ENCODE measurements at regions not wholly inside any gene's neighbourhood (a gene's known extent, or its start where the extent isn't known, plus 50 kb on each side); places are given as distances from the start of the nearest gene placed in this dataset.
"Not testable (repeated sequence)": the region's sequence is repeated elsewhere in the genome, so short reads cannot be mapped to it uniquely, and the experiment has no call there.

DNA sequence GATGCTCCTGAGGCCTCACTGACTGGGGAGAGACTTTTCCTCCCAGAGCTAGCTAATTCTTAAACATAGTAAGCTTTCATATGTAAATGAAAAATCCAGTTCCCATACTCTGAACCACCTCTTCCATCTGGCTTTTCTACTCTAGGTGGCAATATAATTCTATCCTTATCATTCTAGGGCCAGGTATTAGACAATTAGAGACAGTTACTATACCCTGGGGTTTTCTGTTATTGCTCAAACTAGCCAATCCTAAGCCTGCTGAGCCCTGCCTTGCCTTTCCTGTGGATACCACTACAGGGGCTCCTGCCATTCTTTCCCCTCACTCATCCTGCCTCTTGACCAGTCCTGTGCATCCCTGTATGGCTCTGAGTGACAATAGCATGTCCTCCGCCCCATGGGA lies 552.0 kb downstream of the STIM2 start:
- Mint-ChIP-seq H3K4me1 (ENCODE audit: unreplicated experiment) (no peaks in the 10 kb centered on the region), H3K4me3 (ENCODE audit: unreplicated experiment) (no peak overlapping the region), H3K27ac (ENCODE audit: unreplicated experiment) (no peak overlapping the region), H3K27me3 (ENCODE audit: unreplicated experiment) (no peaks in the 10 kb centered on the region), H3K36me3 (ENCODE audit: unreplicated experiment) (no peaks in the 10 kb centered on the region), H3K9me3 (ENCODE audit: unreplicated experiment) (peaks cover 43% of the 10 kb centered on the region)
- TF ChIP-seq, protein P1, sequence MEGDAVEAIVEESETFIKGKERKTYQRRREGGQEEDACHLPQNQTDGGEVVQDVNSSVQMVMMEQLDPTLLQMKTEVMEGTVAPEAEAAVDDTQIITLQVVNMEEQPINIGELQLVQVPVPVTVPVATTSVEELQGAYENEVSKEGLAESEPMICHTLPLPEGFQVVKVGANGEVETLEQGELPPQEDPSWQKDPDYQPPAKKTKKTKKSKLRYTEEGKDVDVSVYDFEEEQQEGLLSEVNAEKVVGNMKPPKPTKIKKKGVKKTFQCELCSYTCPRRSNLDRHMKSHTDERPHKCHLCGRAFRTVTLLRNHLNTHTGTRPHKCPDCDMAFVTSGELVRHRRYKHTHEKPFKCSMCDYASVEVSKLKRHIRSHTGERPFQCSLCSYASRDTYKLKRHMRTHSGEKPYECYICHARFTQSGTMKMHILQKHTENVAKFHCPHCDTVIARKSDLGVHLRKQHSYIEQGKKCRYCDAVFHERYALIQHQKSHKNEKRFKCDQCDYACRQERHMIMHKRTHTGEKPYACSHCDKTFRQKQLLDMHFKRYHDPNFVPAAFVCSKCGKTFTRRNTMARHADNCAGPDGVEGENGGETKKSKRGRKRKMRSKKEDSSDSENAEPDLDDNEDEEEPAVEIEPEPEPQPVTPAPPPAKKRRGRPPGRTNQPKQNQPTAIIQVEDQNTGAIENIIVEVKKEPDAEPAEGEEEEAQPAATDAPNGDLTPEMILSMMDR (IDR thresholded peaks at IDR 0.05): no peak
- DNase-seq (ENCODE audit: extremely low spot score, unreplicated experiment): no peak

DNA sequence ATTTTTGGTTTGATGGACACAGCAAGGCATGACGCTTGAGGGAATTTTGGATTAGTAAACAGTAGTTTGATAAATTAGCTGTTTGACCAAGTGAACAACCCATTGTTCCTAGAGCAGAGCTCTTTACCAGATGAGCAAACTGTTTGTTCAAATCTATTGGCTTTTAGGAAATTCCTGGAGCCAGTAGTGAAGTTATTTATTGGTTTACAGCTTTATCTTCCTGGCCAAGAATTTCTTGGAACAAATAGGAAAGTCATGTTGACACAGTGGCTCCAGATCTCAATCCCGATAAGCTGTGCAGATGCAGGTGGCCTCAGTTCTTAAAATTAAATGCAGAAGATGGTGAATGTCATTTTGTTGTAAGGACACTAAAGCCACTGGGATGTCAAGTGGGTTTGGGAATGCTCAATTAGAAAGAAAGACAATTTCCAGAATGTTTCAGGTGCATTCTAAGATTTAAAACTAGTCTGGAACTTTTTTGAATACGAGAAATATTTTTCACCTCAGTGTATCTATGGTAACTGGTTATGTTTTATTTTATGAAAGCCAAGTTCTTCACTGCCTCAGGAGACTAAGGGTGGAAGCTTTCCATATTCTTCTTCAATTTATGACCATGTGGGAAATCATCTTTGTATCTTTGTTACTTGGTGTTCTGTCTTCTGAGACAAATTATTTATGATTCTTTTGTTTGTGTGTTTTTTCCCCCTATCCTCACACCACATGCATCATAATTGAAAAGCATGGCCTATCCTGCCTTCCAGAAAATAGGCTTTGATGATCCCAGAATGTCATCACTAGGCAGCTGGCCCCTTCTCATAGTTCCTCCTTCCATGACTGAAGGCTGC lies 554.5 kb downstream of the STIM2 start:
- Mint-ChIP-seq H3K27me3 (ENCODE audit: unreplicated experiment) (no peaks in the 10 kb centered on the region), H3K4me3 (ENCODE audit: unreplicated experiment) (no peak overlapping the region), H3K36me3 (ENCODE audit: unreplicated experiment) (no peaks in the 10 kb centered on the region), H3K27ac (ENCODE audit: unreplicated experiment) (no peak overlapping the region), H3K4me1 (ENCODE audit: unreplicated experiment) (no peaks in the 10 kb centered on the region), H3K9me3 (ENCODE audit: unreplicated experiment) (peaks cover 43% of the 10 kb centered on the region)
- TF ChIP-seq, protein P1 (IDR thresholded peaks at IDR 0.05): no peak
- DNase-seq (ENCODE audit: extremely low spot score, unreplicated experiment): no peak

DNA sequence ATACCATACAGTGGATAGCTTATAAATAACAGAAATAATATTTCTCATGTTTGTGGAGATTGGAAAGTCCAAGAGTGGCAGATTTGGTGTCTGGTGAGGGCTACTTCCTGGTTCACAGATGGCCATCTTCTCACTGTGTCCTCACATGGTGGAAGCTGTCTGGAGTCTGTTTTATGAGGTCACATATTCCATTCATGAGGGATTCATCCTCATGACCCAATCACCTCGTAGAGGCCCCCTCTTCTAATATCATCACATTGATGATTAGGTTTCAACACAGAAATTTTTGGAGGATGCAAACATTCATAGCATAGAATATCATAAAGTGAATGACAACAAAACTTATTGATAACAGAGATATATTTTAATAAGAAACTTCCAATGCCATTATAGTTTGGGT lies 568.0 kb downstream of the STIM2 start:
- no peak overlapping the region for H3K4me3 Mint-ChIP-seq (ENCODE audit: unreplicated experiment)
- TF ChIP-seq, protein P1 (IDR thresholded peaks at IDR 0.05): no peak
- no peak for DNase-seq (ENCODE audit: extremely low spot score, unreplicated experiment)
- H3K27ac Mint-ChIP-seq (ENCODE audit: unreplicated experiment): no peak overlapping the region
- no peaks in the 10 kb centered on the region for H3K36me3 Mint-ChIP-seq (ENCODE audit: unreplicated experiment)
- H3K9me3 Mint-ChIP-seq (ENCODE audit: unreplicated experiment): peaks cover 4% of the 10 kb centered on the region
- no peaks in the 10 kb centered on the region for H3K27me3 Mint-ChIP-seq (ENCODE audit: unreplicated experiment)
- H3K4me1 Mint-ChIP-seq (ENCODE audit: unreplicated experiment): no peaks in the 10 kb centered on the region

DNA sequence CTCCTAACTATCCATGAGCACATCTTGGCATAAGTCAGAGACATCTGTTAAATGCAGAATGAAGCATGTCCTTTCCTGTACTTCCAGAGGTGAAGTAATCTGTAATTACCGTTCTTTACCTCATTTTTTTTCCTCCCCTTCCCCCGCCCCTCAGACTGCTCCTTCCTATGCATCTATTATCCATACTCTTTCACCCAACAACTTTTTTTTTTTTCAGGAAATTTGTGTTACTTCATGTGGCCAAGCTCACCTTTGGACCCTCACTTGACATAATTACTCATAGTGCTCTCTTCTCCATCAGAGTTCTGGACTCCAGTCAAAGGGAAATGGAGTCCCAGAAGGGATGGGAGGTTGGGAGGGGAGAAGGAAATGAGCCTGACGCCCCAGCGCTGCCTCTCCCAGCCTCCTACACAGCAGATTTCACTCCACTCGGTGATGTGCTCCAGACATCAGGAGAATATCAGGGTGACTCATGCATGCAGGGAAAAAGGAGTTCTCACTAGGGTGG lies 568.8 kb downstream of the STIM2 start:
- H3K9me3 Mint-ChIP-seq (ENCODE audit: unreplicated experiment): peaks cover 8% of the 10 kb centered on the region
- H3K36me3 Mint-ChIP-seq (ENCODE audit: unreplicated experiment): no peaks in the 10 kb centered on the region
- H3K4me3 Mint-ChIP-seq (ENCODE audit: unreplicated experiment): no peak overlapping the region
- TF ChIP-seq, protein P1 (IDR thresholded peaks at IDR 0.05): no peak
- no peak for DNase-seq (ENCODE audit: extremely low spot score, unreplicated experiment)
- no peak overlapping the region for H3K27ac Mint-ChIP-seq (ENCODE audit: unreplicated experiment)
- H3K4me1 Mint-ChIP-seq (ENCODE audit: unreplicated experiment): no peaks in the 10 kb centered on the region
- H3K27me3 Mint-ChIP-seq (ENCODE audit: unreplicated experiment): no peaks in the 10 kb centered on the region

DNA sequence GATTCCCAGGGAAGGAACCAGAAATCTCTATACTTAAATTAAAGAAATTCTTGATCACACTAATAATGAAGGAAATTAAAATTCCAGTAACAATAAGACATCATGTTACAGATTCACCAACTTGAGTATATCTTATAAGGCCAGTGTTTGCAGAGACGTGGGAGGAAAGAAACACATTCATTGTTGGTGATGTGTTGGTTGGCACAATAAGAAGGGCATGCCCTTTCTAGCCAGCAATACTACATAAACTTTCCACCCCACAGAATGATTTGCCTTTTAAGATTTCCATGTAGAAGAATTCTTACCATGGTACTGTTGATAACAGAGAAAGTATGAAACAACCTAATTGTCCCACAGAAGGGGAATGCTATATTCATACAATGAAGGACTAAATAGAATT lies 581.5 kb downstream of the STIM2 start:
- Mint-ChIP-seq H3K27ac (ENCODE audit: unreplicated experiment) (no peak overlapping the region), H3K27me3 (ENCODE audit: unreplicated experiment) (no peaks in the 10 kb centered on the region), H3K4me3 (ENCODE audit: unreplicated experiment) (no peak overlapping the region), H3K36me3 (ENCODE audit: unreplicated experiment) (no peaks in the 10 kb centered on the region), H3K9me3 (ENCODE audit: unreplicated experiment) (no peaks in the 10 kb centered on the region), H3K4me1 (ENCODE audit: unreplicated experiment) (no peaks in the 10 kb centered on the region)
- TF ChIP-seq, protein P1 (IDR thresholded peaks at IDR 0.05): no peak
- no peak for DNase-seq (ENCODE audit: extremely low spot score, unreplicated experiment)

DNA sequence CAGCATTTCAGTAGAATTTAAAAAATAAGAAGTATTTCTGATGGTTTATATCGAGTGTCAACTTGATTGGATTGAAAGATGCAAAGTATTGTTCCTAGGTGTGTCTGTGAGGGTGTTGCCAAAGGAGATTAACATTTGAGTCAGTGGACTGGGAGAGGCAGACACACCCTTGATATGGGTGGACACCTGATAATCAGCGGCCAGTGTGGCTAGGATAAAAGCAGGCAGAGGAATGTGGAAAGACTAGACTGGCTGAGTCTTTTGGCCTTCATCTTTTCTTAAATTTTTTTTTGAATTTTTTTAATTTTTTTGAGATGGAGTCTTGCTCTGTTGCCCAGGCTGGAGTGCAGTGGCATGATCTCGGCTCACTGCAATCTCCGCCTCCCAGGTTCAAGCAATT lies 582.0 kb downstream of the STIM2 start:
- H3K4me1 Mint-ChIP-seq (ENCODE audit: unreplicated experiment); H3K9me3 Mint-ChIP-seq (ENCODE audit: unreplicated experiment); H3K27me3 Mint-ChIP-seq (ENCODE audit: unreplicated experiment); H3K4me3 Mint-ChIP-seq (ENCODE audit: unreplicated experiment); H3K36me3 Mint-ChIP-seq (ENCODE audit: unreplicated experiment); DNase-seq (ENCODE audit: extremely low spot score, unreplicated experiment); H3K27ac Mint-ChIP-seq (ENCODE audit: unreplicated experiment): not testable (repeated sequence)

All from osteocyte (in vitro differentiated cells).